WTC11 (cell line): ENCODE measurements at regions not wholly inside any gene's neighbourhood (a gene's known extent, or its start where the extent isn't known, plus 50 kb on each side); places are given as distances from the start of the nearest gene placed in this dataset.

Experiments used
- ATF1 ChIP-seq: sonication (generic); formaldehyde crosslinking; IDR thresholded peaks from 2 replicates; pipeline ENCODE4 v1.8.1; 2023; ENCODE audit warnings: mild to moderate bottlenecking, moderate library complexity, missing genetic modification reagents
- CREB1 ChIP-seq: sonication (generic); formaldehyde crosslinking; IDR thresholded peaks from 2 replicates; pipeline ENCODE4 v1.8.0; 2023; ENCODE audit warnings: mild to moderate bottlenecking, missing genetic modification reagents
- CREM ChIP-seq: sonication (generic); formaldehyde crosslinking; IDR thresholded peaks from 2 replicates; pipeline ENCODE4 v1.8.1; 2022; ENCODE audit warnings: mild to moderate bottlenecking, missing genetic modification reagents, moderate library complexity
- EMX1 ChIP-seq: fragments of 250-450 bp; sonication (Bioruptor Pico); IDR thresholded peaks from 2 replicates; pipeline ENCODE4 v1.8.0; 2021; ENCODE audit warnings: mild to moderate bottlenecking
- ESRRA ChIP-seq: sonication (generic); formaldehyde crosslinking; IDR thresholded peaks from 2 replicates; pipeline ENCODE4 v1.8.1; 2022; ENCODE audit warnings: mild to moderate bottlenecking, missing genetic modification reagents, borderline replicate concordance
- FOXK1 ChIP-seq: sonication (generic); formaldehyde crosslinking; IDR thresholded peaks from 2 replicates; pipeline ENCODE4 v1.8.0; 2022; ENCODE audit warnings: mild to moderate bottlenecking, moderate library complexity, missing genetic modification reagents
- KAT7 ChIP-seq: sonication (generic); formaldehyde crosslinking; IDR thresholded peaks from 2 replicates; pipeline ENCODE4 v1.8.1; 2023; ENCODE audit warnings: missing genetic modification reagents, mild to moderate bottlenecking, borderline replicate concordance
- STAT6 ChIP-seq: sonication (generic); formaldehyde crosslinking; conservative IDR thresholded peaks from 2 replicates; pipeline ENCODE4 v1.8.1; 2023; ENCODE audit warnings: mild to moderate bottlenecking, low read depth, missing genetic modification reagents, moderate library complexity
- TEAD4 ChIP-seq: sonication (generic); formaldehyde crosslinking; IDR thresholded peaks from 2 replicates; pipeline ENCODE4 v1.8.0; 2022; ENCODE audit warnings: mild to moderate bottlenecking, missing genetic modification reagents
- ZSCAN18 ChIP-seq: fragments of 250-450 bp; sonication (Bioruptor Pico); IDR thresholded peaks from 2 replicates; pipeline ENCODE4 v2.1.2; 2022; ENCODE audit warnings: mild to moderate bottlenecking, moderate library complexity
- TF ChIP-seq, protein P1 (sequence below): fragments of 200-600 bp; IDR thresholded peaks from 2 replicates; pipeline ENCODE4 v1.8.0; 2022; ENCODE audit warnings: antibody characterized with exemption
- TF ChIP-seq, protein P2 (sequence below): sonication (generic); formaldehyde crosslinking; IDR thresholded peaks from 2 replicates; pipeline ENCODE4 v1.8.1; 2022; ENCODE audit warnings: mild to moderate bottlenecking, missing genetic modification reagents, moderate library complexity, borderline replicate concordance
- TF ChIP-seq, protein P3 (sequence below): sonication (generic); formaldehyde crosslinking; IDR thresholded peaks from 2 replicates; pipeline ENCODE4 v1.8.1; 2022; ENCODE audit warnings: missing genetic modification reagents, borderline replicate concordance
- TF ChIP-seq, protein P4 (sequence below): sonication (generic); formaldehyde crosslinking; IDR thresholded peaks from 2 replicates; pipeline ENCODE4 v1.8.0; 2022; ENCODE audit warnings: mild to moderate bottlenecking, missing genetic modification reagents

DNA sequence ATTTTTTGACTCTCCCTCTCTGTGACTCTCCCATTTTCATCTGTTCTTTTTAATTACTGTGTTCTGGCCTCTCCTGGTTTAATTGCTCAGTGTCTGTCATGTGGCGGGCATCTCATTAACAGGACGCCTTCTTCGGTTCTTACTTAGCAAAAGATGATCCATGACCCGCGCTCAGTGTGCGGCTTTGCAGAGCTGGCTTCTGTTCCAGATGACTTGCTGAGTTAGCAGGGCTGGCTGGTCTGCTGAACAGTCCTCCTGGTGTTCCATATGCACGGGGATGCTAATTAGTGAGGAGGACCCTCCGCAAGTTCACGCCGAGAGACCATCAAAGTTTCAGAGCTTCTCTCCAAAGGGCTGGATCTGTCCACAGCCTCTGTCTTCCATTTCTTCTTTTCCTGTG is 258.6 kb upstream of the MKI67 start:
- TF ChIP-seq EMX1 (CRISPR knock-in tag): no peak
- no peak for TF ChIP-seq ATF1 (CRISPR knock-in tag)
- no peak for TF ChIP-seq ESRRA (CRISPR knock-in tag)
- TF ChIP-seq, protein P1, sequence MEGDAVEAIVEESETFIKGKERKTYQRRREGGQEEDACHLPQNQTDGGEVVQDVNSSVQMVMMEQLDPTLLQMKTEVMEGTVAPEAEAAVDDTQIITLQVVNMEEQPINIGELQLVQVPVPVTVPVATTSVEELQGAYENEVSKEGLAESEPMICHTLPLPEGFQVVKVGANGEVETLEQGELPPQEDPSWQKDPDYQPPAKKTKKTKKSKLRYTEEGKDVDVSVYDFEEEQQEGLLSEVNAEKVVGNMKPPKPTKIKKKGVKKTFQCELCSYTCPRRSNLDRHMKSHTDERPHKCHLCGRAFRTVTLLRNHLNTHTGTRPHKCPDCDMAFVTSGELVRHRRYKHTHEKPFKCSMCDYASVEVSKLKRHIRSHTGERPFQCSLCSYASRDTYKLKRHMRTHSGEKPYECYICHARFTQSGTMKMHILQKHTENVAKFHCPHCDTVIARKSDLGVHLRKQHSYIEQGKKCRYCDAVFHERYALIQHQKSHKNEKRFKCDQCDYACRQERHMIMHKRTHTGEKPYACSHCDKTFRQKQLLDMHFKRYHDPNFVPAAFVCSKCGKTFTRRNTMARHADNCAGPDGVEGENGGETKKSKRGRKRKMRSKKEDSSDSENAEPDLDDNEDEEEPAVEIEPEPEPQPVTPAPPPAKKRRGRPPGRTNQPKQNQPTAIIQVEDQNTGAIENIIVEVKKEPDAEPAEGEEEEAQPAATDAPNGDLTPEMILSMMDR: no peak
- no peak for TF ChIP-seq STAT6 (CRISPR knock-in tag)
- TF ChIP-seq KAT7 (CRISPR knock-in tag): no peak
- TF ChIP-seq, protein P2, sequence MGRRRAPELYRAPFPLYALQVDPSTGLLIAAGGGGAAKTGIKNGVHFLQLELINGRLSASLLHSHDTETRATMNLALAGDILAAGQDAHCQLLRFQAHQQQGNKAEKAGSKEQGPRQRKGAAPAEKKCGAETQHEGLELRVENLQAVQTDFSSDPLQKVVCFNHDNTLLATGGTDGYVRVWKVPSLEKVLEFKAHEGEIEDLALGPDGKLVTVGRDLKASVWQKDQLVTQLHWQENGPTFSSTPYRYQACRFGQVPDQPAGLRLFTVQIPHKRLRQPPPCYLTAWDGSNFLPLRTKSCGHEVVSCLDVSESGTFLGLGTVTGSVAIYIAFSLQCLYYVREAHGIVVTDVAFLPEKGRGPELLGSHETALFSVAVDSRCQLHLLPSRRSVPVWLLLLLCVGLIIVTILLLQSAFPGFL (CRISPR knock-in tag): no peak
- TF ChIP-seq, protein P3, sequence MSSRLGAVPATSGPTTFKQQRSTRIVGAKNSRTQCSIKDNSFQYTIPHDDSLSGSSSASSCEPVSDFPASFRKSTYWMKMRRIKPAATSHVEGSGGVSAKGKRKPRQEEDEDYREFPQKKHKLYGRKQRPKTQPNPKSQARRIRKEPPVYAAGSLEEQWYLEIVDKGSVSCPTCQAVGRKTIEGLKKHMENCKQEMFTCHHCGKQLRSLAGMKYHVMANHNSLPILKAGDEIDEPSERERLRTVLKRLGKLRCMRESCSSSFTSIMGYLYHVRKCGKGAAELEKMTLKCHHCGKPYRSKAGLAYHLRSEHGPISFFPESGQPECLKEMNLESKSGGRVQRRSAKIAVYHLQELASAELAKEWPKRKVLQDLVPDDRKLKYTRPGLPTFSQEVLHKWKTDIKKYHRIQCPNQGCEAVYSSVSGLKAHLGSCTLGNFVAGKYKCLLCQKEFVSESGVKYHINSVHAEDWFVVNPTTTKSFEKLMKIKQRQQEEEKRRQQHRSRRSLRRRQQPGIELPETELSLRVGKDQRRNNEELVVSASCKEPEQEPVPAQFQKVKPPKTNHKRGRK (CRISPR knock-in tag): no peak
- TF ChIP-seq CREB1 (CRISPR knock-in tag): no peak
- no peak for TF ChIP-seq ZSCAN18
- TF ChIP-seq TEAD4 (CRISPR knock-in tag): no peak
- TF ChIP-seq CREM (CRISPR knock-in tag): no peak
- TF ChIP-seq, protein P4, sequence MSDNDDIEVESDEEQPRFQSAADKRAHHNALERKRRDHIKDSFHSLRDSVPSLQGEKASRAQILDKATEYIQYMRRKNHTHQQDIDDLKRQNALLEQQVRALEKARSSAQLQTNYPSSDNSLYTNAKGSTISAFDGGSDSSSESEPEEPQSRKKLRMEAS (CRISPR knock-in tag): no peak
- TF ChIP-seq FOXK1 (CRISPR knock-in tag): no peak
